GM19035 (cell line): ENCODE measurements at regions not wholly inside any gene's neighbourhood (a gene's known extent, or its start where the extent isn't known, plus 50 kb on each side); places are given as distances from the start of the nearest gene placed in this dataset.

ENCODE experiments used
- ATAC-seq: cut with Tn5 transposase; IDR thresholded peaks from one replicate; pipeline ENCODE4 v1.9.1; 2021; ENCODE audit not compliant: unreplicated experiment

DNA sequence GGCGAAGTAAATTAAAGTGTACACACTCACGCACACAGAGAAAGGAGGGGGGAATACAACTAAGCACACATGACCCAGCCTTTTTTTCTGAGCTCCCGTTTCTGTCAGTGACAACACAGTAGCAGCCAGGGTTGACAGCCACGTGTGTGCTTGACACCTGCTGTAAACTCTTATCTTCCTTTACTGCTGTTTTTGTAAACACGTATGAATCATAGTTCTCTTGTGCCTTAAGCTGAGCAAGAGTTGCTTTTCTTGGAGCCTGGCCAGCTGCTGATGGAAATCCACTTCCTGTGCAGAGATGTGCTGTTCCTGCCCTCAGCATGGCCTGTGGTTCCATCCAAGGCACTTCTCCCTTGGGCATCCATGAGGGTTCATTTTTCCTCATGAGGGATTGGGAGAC is 561.9 kb downstream of the GALR1 start:
- ATAC-seq: no peak

DNA sequence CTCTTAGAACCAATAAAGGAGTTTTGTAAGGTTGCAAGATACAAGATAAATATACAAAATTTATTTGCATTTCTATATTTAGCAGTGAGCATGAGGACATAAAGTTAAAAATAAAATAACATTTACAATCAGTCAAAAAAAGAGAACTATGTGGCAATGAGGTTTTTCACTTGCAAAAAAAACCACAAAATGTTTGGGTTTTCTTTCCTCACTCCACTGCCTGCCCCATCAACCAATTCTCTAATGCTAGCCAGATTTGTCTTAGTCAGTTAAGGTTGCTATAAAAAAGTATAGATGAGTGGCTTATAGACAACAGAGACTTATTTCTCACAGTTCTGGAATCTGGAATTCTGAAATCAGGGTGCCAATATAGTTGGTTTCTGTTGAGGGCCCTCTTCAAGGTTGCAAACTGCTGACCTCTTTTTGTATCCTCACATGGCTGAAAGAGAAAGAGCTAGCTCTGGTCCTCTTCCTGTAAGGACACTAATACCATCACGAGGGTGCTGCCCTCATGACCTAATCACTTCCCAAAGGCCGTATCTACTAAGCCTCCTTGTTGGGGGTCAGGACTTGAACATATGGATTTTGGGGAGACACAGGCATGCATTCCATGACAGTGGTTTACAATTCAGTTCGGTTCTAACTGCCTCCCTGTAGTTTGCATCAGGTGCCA is 566.2 kb downstream of the GALR1 start:
- ATAC-seq: no peak

GRCh38 chr18:77818328-77818727 is 568.7 kb downstream of the GALR1 start:
- ATAC-seq: no peak

GRCh38 chr18:77820472-77820871 is 570.8 kb downstream of the GALR1 start:
- ATAC-seq: no peak

- ATAC-seq: no peak
Measured at GRCh38 chr18:77821892-77822291, 572.2 kb downstream of the GALR1 start.

DNA sequence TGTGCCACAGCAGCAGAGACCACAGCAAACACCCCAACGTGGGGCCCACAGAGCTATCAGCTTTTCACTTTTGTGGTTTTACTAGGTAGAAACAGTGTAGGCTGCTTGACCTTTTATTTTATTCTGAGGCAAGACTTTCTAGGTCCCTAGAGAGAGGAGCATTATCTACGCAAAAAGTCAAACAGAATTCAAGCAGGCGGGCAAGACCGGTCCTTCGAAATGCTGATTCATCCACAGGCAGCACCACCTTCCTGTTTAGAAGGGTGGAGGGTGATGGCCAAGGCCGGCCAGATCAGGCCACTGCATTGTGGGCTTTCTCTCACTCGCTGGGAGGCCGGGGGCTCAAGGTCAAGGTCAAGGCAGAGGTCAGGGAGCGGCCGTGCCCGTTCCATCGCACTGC is 573.0 kb downstream of the GALR1 start:
- ATAC-seq: no peak

DNA sequence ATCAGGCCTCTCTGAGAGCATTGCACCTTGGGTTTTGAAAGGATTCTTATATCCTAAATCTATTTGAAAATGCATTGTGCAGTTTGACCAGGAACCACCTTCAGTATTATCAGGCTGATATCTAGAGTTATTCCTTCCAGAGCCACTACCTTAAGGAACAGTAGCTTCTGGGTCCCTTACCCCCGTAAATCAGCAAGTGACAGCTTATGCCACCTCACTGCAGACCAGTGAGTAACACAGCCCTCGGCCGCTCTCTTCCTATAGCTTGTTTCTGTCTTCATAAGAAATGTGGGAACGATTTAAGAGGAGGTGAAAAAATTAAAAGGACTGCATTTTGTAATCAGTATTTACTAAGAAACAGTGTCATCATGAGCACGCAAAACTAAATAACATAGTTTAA is 584.2 kb downstream of the GALR1 start:
- no peak for ATAC-seq

DNA sequence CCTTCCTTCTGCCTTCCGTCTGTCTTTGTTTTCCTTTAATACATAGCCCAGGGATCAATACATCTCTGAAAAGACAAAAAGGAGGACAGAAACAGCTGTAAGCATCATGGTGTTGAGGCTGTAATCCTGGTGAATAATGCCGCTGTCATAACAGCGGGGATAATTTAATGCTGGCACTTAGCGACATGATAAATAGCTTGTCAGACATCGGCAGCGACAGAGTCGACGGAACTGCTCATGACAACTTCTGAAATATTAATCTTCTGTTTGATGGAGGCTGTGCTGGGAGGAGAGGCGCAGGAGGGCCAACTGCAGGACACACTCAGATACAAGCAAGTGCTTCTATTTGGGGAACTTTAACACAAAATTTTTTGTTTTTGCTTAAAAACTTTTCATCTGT is 602.2 kb downstream of the GALR1 start:
- ATAC-seq: no peak

GRCh38 chr18:77853859-77854258 is 604.2 kb downstream of the GALR1 start:
- no peak for ATAC-seq

GRCh38 chr18:77857678-77858655 is 608.3 kb downstream of the GALR1 start:
- no peak for ATAC-seq

DNA sequence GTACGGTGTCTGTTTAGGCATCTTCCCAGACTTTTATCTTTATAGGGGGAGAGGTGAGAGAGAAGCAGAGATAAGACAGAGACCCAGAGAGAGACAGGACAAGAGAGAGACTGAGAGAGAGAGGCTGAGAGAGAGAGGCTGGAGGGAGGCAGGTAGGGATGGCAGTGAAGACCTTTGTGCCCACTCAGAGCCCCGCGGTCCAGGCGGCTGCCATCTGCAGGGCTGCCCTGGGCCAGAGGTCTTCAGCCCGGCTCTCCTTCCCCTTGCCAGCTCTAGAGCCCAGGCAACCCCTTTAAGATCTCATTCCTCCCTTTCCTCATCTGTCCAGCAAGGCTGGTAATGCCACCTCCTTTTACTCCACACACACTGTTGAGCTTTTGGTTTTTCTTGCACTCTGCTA is 610.0 kb downstream of the GALR1 start:
- no peak for ATAC-seq

DNA sequence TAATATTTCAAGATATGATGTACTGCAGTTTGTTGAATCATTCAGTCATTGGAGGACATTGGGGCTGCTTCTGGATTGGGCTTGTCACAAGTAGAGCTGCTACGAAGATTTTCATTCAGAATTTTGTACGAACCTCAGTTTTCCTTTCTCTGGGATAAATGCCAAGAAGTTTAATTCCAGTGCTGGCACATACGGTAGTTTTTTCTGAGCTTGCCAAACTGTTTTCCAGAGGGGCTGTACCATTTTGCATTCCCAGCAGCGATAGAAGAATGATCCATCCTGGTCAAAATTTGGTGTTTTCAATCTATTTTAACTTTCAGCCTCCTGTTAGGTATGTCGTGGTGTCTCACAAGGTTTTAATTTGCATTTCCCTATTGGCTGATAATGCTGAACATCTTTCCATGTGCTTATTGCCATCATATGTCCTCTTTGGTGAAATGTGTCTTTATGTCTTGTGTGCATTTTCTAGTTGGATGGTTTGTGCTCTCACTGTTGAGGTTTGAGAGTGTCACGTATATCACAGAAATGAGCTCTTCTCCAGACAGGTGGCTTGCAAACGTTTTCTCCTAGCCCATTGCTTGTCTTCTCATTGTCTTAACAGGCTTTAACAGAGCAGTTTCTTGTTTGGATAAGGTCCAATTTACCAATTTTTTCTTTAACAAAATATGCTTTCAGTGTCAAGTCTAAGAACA is 612.6 kb downstream of the GALR1 start:
- no peak for ATAC-seq

DNA sequence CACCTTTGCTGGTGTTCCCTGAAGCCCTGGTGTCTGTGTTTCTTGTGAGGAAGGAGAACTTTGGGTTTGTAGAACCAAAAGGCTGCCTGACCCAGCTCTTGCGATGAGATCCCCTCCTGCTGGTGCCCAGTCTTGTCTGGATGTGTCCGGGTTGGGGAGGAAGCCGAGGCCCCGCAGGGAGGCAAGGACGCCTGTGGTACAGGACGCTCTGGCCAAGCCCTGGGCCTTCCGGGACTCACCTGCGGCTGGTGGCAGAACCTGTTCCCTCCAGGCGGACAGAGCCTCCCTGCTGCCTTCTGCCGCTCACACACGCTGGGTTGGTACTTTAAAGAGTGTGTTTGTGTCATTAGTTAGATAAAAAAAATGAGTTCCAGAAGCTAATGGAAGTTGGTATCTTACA is 616.2 kb downstream of the GALR1 start:
- no peak for ATAC-seq

- no peak for ATAC-seq
Measured at GRCh38 chr18:77866351-77866750, 616.7 kb downstream of the GALR1 start.

DNA sequence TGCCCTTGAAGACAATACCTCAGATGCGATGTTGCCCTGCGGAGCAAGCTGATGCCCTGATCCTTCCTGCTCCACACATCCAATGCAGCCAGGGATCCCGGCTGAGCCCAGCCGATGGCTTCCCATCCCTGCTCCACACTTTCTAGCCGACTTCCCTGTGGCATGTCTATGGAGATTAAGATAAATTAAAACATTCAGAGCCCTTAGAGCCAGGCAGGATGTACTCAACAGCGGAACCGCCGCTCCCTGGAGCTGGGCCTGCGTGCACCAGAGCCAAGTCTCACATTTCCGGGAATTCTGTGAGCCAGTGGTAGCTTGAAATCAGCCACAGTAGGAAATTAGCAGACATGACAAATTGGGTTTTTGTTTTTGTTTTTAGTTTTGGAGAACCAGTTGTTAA is 620.6 kb downstream of the GALR1 start:
- ATAC-seq: no peak

DNA sequence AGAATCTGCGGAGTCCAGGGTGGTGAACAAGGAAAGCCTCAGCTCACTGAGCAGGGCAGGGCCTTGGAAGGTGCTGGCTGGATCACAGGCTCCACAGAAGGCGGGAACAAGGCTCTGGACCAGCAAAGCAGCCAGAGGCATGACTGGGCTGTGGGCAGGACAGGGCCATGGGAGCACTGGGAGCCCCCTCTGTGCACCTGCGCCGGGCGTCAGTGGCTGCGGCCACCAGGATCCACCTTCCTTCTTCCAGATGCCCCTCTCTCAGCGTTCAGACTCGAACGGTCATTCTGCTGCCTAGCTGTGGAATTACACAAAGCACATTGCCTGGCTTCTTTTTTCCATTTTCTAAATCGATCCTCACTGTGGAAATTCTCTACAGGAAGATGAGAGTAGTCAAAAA is 621.2 kb downstream of the GALR1 start:
- no peak for ATAC-seq

DNA sequence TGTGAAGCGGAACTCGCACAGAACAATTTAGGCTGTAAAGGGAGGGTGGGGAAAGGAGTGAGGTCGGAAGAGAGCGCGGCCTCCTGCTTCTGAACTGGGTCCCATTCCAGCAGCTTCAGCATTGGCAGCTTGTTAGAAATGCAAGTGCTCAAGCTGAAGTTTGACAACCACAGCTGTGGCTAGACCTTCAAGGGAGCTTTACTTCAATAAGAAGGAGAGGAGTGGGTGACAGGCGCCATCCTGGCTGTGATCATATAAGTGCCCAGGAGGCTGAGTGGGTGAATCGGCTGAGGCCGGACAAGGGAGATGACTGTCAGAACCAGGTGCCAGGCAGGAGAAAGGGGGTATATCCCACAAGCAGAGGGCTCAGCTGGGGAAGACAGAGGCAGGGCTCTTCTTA is 622.5 kb downstream of the GALR1 start:
- ATAC-seq: no peak

DNA sequence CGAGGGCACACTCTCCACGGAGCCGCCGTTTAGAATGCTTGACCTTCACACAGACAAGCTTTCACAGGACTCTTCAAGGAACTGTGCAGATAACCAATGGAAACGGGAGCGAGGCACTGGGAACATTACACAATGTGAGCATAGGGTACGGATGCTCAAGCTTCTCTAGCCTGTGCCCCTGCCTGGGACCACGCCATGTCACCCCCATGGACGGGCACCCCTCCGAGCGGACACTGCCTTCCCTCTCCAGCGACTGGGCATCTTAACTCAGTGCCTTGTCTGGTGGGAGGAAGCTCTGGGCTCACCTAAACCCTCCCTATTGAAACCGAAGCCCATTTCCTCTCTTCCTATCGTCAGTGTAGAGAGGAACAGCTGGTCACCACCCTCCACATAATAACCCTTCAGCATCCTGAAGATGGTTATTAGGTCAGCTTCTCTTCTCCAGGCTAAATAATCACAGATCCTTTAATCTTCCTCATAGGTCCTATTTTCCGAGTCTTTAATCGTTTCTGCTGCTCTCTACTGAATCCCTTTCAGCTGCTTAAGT is 626.7 kb downstream of the GALR1 start:
- no peak for ATAC-seq

- no peak for ATAC-seq
Measured at GRCh38 chr18:77879829-77880228, 630.2 kb downstream of the GALR1 start.

DNA sequence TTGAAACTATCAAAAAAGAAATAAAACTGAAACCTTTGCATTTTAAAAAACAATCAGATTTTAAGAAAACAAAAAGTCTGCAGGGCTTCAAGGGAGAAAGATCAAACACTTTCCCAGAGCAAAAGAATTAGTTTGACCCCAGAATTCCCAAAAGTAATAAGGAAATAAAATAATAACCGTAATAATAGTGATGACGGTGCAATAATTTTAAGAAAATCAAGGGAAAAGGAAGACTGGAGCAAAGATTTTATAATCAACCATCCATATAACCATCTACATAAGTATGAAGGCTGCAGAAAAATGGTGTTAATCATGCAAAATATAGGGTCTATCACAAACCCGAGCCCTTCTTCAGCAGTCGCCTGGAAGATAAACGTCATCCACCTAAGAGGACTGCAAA is 634.8 kb downstream of the GALR1 start:
- no peak for ATAC-seq

- no peak for ATAC-seq
Measured at GRCh38 chr18:77894060-77894459, 644.4 kb downstream of the GALR1 start.
